Spinal cord (tissue), 9 donors: ENCODE measurements at regions not wholly inside any gene's neighbourhood (a gene's known extent, or its start where the extent isn't known, plus 50 kb on each side); places are given as distances from the start of the nearest gene placed in this dataset.

Experiments
- DNase-seq, 6 donors: peaks; one replicate each; pipeline versions ENCODE4 v3.0.0 to v3.0.0-alpha.2; 2013 to 2015; ENCODE audit warnings: low spot score in 6 of 6, low read depth in 4 of 6
- H3K27ac ChIP-seq: one replicate; pipeline ENCODE4 v1.5.1; 2013; ENCODE audit warnings: low read depth, low read length, control low read depth
- H3K27me3 ChIP-seq: one replicate; pipeline ENCODE4 v1.6.1; 2013; ENCODE audit warnings: low read length; ENCODE audit not compliant: control insufficient read depth, insufficient read depth
- H3K36me3 ChIP-seq: one replicate; pipeline ENCODE4 v1.6.1; 2013; ENCODE audit warnings: low read length; ENCODE audit not compliant: control insufficient read depth, insufficient read depth
- H3K4me1 ChIP-seq: one replicate; pipeline ENCODE4 v1.6.1; 2013; ENCODE audit warnings: low read length; ENCODE audit not compliant: control insufficient read depth, insufficient read depth
- H3K4me3 ChIP-seq: one replicate; pipeline ENCODE4 v1.5.1; 2013; ENCODE audit warnings: low read depth, low read length, control low read depth
- H3K9me3 ChIP-seq: one replicate; pipeline ENCODE4 v1.6.1; 2013; ENCODE audit warnings: low read length; ENCODE audit not compliant: control insufficient read depth, insufficient read depth
- WGBS: methylation state at CpG from one replicate; pipeline ENCODE4 v1.1.5; 2013; ENCODE audit warnings: missing lambda C conversion rate; ENCODE audit not compliant: insufficient coverage; 5-methylcytosine and 5-hydroxymethylcytosine counted together
- donor health status: healthy.

DNA sequence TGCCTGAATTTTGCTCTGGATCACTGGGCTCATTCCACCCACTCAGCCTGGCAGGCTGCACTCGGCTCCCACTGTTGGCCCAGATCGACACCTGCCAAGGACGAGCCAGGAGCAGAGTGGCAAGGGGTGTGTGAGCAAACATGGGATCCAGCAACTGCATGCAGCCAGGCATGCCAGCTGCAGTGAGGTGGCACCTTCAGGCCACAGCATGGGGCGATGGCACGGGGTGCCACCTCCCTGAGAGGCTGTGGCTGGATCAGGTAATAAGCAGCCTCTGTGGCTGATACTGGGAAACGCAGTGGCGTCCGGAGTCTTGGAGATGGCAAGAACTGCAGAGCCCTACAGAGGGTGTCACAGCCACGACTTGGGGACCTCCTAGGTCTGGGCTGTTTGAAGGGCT, 244.5 kb upstream of the FSTL5 start:
- no peak for DNase-seq
- no peak overlapping the region for H3K4me3 ChIP-seq
- 95% methylated on average over 9 of the region's 9 CpGs for WGBS
- no peak overlapping the region for H3K27ac ChIP-seq
- H3K4me1 ChIP-seq = no peaks in the 10 kb centered on the region
- H3K27me3 ChIP-seq = no peaks in the 10 kb centered on the region
- H3K9me3 ChIP-seq = no peaks in the 10 kb centered on the region
- no peaks in the 10 kb centered on the region for H3K36me3 ChIP-seq

DNA sequence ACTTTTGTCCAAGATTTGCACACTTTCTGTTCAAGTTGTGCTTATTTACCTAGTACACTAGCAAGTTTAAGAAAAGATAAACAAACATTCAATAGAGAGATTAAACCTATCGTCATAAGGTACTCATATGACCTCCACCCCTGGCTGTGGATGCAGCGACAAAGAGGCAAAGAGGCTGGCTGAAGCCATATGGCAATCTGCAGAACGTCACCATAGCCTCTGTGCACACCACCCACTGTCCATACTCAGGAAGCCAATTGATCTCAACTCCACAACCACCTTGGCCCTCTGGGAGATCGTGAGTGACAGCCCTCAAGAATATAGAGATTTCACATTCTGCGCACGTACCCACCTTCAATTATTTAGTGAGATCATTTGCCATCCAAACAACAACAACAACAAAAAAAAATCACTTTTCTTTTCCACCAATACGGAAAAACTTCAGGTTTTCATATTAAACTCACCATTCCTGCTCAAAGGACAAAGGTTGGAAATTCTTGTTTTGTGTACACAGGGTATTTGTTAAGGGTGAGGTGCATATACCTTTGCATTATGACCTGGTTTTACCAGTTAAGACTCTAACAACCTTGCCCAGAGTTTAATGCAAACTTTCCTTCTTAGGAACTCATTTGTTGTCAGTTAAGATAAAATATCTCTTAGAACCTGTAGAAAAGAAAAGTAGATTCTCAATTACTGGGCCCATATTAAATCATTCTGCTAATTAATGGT, 243.0 kb upstream of the FSTL5 start:
- no peak for DNase-seq
- H3K27ac ChIP-seq = no peak overlapping the region
- no peaks in the 10 kb centered on the region for H3K4me1 ChIP-seq
- WGBS = 82% methylated on average over 6 of the region's 7 CpGs
- H3K36me3 ChIP-seq = no peaks in the 10 kb centered on the region
- H3K27me3 ChIP-seq = no peaks in the 10 kb centered on the region
- H3K4me3 ChIP-seq = no peak overlapping the region
- H3K9me3 ChIP-seq = no peaks in the 10 kb centered on the region

DNA sequence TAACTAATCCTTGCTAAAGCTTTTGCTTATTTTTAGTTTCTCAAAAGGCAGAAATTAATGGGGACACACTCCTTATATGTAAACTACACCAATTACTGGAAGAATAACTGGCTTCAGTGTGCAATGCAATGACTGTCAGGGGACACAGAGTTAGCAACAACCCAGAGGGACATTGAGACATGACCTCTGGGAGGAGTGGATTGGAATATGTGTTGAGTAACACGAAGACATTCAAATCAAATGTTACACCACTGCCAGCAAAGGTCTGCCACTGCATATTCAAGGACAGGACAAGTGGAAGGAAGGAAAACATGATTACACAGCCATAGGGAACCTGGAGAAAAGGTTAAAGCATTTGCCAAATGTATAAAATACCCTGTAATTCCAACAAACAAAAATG, 240.1 kb upstream of the FSTL5 start:
- Histone ChIP-seq H3K27ac (no peak overlapping the region), H3K9me3 (no peaks in the 10 kb centered on the region), H3K4me1 (no peaks in the 10 kb centered on the region), H3K4me3 (no peak overlapping the region), H3K27me3 (no peaks in the 10 kb centered on the region), H3K36me3 (no peaks in the 10 kb centered on the region)
- no peak for DNase-seq
- WGBS = no CpG with 5 or more reads among the region's 1 CpG

DNA sequence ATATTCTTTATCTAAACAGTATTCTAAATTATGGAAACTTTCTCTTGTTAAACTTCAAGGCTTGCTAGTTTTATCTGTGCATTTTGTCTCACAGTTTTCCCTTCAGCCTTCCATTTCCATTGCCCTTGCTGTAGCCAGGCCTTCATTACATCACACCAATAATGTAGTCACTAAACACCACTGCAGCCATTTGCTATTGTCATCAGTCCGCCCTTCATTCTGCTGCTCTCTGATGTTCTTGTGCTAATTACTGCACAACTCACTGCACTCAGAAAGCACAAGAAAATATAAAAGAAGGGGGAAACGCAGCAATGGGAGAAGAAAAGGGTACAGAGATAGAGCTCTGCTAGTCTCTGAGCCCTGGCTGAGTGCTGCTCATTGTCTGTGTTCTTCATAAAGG, 239.6 kb upstream of the FSTL5 start:
- no CpG with 5 or more reads among the region's 2 CpGs for WGBS
- no peak overlapping the region for H3K4me3 ChIP-seq
- H3K27me3 ChIP-seq = no peaks in the 10 kb centered on the region
- H3K27ac ChIP-seq = no peak overlapping the region
- no peaks in the 10 kb centered on the region for H3K36me3 ChIP-seq
- no peaks in the 10 kb centered on the region for H3K4me1 ChIP-seq
- peak in 2 of 6 donors; percentile 6 to 62 for DNase-seq
- H3K9me3 ChIP-seq = no peaks in the 10 kb centered on the region

- Histone ChIP-seq H3K36me3 (no peaks in the 10 kb centered on the region), H3K4me3 (no peak overlapping the region), H3K9me3 (no peaks in the 10 kb centered on the region), H3K27ac (no peak overlapping the region), H3K4me1 (no peaks in the 10 kb centered on the region), H3K27me3 (no peaks in the 10 kb centered on the region)
- no peak for DNase-seq
- no CpG with 5 or more reads among the region's 5 CpGs for WGBS
These were observed 237.2 kb upstream of the FSTL5 start for GRCh38 chr4:162401021-162401420.

DNA sequence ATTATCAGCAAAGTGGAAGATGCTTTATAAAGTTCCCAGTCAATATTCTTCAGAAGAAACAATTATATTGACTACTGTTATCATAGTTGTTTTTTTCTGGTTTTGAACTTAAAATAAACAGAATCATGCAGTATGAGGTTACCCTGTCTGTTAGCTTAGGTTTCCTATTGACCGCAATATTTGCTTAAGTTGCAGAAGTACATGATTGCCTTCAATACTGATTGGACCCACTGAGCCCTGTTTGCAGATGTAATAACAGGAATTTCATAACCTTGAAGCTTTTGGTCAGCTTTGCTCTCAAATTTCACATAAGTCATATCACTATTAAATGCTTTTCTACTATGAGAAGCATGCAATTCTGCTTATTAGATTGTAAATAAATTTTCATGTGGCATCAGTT, 229.1 kb upstream of the FSTL5 start:
- Histone ChIP-seq H3K27ac (no peak overlapping the region), H3K36me3 (no peaks in the 10 kb centered on the region), H3K4me1 (no peaks in the 10 kb centered on the region), H3K9me3 (no peaks in the 10 kb centered on the region), H3K4me3 (no peak overlapping the region), H3K27me3 (no peaks in the 10 kb centered on the region)
- no peak for DNase-seq
- 80% methylated on average over 1 of the region's 1 CpG for WGBS

DNA sequence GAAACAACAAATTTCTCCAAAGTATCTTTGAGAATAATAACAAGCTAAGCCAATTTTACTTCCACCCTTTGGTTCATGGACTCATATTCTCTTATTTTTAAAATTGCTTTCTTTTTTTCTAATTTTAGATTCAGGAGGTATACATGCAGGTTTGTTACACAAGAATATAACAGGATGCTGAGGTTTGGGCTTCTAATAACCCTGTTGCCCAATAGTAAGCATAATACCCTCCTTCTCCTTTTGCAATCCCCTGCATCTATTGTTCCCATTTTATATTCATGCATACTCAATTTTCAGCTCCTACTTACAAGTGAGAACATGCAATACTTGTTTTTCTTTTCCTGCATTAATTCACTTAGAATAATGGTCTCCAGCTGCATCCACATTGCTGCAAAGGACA, 202.3 kb upstream of the FSTL5 start:
- Histone ChIP-seq H3K36me3 (no peaks in the 10 kb centered on the region), H3K27ac (no peak overlapping the region), H3K4me1 (no peaks in the 10 kb centered on the region), H3K9me3 (no peaks in the 10 kb centered on the region), H3K4me3 (no peak overlapping the region), H3K27me3 (no peaks in the 10 kb centered on the region)
- DNase-seq = no peak

- Histone ChIP-seq H3K27me3 (no peaks in the 10 kb centered on the region), H3K4me1 (no peaks in the 10 kb centered on the region), H3K36me3 (no peaks in the 10 kb centered on the region), H3K9me3 (no peaks in the 10 kb centered on the region), H3K27ac (no peak overlapping the region), H3K4me3 (no peak overlapping the region)
- DNase-seq = no peak
- no CpG with 5 or more reads among the region's 1 CpG for WGBS
These were observed 200.9 kb upstream of the FSTL5 start for GRCh38 chr4:162364651-162365050.

DNA sequence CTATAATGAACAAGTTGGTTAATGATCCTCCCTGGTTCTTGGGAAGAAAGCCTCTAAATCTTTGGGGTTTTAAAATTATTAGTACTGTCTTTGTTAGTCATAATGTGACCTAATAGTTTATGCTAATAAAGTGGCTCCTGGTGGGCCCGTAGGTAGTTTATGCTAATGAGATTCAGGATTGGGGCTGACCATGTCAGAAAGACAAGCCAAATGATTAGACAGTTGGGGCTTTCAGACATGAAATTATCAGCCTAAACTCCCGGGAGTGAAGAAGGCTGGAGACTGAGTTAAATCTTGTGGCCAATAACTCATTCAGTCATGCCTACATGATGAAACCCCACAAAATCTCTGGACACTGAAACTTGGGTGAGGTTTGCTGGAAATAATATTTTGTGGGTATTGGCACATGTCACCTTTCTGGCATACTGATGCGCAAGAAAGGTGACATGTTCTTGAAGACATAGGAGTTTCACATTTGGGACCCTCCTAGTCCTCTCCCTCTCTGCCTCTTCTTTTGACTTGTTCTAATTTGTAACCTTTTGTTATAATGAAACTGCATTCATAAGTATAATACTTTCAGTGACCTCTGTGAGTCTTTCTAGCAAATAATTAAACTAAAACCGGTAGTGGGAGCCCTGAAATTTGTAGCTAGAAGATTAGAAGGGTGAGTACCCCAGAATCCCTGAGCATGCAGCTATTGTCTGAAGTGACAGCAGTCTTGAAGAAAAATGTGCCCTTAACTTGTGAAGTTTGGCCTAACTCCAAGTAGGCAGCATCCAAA, 196.8 kb upstream of the FSTL5 start:
- Histone ChIP-seq H3K9me3 (no peaks in the 10 kb centered on the region), H3K4me1 (no peaks in the 10 kb centered on the region), H3K27ac (no peak overlapping the region), H3K4me3 (no peak overlapping the region), H3K27me3 (no peaks in the 10 kb centered on the region), H3K36me3 (no peaks in the 10 kb centered on the region)
- WGBS = 92% methylated on average over 1 of the region's 4 CpGs
- peak in 1 of 6 donors; percentile 15 for DNase-seq

DNA sequence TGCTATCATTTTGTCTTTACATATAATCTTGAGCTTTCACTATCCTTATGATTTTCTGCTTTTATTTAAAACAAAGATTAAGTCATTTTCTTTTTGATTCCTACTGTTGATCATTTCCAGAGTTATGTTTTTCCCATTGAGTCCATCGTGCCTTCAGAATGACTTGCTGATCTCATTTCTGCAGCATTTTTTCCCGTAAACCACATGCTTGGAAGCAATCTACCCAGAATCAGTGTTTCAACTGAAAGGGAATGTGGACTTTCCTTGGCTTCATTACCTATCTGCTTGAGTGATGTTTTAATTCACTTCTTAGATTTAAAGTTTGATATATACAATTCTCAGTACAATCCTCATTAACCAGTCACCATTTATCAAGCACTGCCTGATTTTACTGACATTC, 192.4 kb upstream of the FSTL5 start:
- Histone ChIP-seq H3K36me3 (no peaks in the 10 kb centered on the region), H3K4me1 (no peaks in the 10 kb centered on the region), H3K27ac (no peak overlapping the region), H3K9me3 (no peaks in the 10 kb centered on the region), H3K27me3 (no peaks in the 10 kb centered on the region), H3K4me3 (no peak overlapping the region)
- DNase-seq = no peak
- 89% methylated on average over 2 of the region's 2 CpGs for WGBS
